HG03039 (cell line): ENCODE measurements at regions not wholly inside any gene's neighbourhood (a gene's known extent, or its start where the extent isn't known, plus 50 kb on each side); places are given as distances from the start of the nearest gene placed in this dataset.

Source experiments
- ATAC-seq: cut with Tn5 transposase; IDR thresholded peaks from one replicate; pipeline ENCODE4 v1.9.1; 2021; ENCODE audit warnings: mild to moderate bottlenecking, moderate library complexity; ENCODE audit not compliant: unreplicated experiment

DNA sequence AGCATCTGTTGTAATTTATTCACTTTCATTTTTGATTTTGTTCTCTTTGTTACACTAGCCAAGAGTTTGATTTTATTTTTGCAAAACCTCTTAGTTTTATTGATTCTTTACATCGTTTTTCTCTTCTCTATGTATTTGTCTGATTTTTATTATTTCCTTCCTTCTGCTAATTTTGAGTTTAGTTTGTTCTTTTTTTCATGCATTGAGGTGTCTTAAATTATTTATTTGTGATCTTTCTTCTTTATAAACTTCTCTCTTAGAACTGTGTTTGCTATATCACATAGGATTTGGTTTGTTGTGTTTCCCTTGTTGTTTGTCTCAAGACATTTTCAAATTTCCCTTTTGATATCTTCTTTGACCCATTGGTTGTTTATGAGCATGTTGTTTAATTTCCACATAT is 51.7 kb upstream of the NFKBIA start:
- no peak for ATAC-seq

DNA sequence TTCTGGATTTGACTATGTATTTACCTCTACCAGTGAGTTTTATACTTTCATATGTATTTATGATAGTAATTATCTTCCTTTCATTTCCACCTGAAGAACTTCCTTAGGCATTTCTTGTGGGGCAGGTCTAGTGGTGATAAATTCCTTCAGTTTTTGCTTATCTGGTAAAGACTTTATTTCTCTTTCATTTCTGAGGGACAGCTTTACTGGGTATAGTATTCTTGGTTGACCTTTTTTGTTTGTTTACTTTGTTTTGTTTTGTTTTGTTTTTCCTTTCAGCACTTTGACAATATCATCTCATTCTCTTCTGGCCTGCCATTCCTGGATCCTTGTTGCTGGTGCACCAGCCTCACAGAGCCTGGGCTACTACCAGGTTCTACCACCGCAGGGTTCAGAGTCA is 53.9 kb upstream of the NFKBIA start:
- no peak for ATAC-seq

DNA sequence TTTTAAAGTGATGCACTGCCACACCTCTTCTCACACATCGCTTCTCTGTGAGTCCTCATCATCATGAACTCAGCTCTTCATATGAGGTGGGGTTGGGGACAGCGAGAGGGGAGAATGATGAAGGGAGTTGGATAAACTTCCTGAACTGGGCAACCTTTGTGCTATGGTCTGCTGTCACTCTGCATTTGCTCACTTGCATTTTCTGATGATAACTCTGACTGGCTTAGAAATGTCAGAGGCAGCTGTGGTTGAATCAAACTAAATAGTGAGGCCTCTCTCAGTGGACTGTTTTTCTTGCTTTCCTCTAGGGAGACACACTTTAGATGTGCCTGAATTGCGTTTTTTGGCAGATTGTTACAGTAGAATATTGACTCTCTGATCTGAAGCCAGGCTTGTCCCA is 55.2 kb upstream of the NFKBIA start:
- no peak for ATAC-seq

DNA sequence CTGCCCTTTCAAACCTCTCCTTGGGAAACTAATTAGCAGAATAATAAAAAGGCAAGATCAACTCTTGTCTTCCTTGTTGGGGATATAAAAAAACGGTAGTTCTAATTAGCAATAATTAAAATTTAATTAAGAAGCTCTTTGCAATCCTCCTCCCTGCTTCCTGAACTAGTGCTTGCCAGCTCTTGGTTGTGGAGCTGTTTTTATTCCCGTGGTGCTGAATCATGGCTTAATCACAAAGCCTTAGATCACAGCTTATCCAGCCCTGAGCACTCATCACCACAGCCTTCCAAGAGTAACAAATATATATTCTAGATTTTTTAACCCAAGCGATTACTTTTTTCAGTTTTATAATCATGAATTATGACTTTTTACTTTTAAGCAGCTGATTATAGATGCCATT is 63.2 kb upstream of the INSM2 start:
- no peak for ATAC-seq

DNA sequence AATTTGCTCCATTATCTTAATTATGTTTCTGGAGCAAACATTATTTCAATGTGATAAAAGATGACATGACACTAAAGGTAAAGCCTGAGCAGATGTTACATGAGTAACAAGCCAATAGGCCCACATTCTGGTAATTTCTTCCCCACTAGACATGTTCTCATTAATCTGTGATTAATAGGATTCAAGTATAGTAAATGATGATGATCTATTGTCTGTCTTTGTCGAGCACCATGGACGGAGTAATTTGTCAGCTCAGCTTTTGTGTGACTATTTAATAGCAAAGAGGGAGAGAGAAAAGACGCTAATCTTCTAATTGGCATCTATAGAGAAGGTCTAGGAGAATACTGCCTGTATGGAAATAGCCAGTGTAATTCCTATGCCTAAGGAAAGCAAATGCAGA is 62.2 kb upstream of the INSM2 start:
- no peak for ATAC-seq

DNA sequence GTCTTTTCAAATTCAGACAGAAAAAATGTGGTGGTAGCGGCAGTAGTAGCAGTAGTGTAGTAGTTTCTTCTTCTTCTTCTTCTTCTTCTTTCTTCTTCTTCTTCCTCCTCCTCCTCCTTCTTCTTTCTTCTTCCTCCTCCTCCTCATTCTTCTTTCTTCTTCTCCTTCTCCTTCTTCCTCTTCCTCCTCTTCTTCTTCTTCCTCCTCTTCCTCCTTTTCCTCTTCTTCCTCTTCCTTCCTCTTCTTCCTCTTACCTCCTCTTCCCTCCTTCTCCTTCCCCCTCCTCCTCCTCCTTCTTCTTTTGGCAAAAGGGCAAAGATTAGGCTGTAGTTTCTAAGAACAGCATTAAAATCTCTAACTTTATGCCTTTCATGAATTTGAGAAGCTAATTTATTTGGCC is 59.6 kb upstream of the INSM2 start:
- no peak for ATAC-seq

DNA sequence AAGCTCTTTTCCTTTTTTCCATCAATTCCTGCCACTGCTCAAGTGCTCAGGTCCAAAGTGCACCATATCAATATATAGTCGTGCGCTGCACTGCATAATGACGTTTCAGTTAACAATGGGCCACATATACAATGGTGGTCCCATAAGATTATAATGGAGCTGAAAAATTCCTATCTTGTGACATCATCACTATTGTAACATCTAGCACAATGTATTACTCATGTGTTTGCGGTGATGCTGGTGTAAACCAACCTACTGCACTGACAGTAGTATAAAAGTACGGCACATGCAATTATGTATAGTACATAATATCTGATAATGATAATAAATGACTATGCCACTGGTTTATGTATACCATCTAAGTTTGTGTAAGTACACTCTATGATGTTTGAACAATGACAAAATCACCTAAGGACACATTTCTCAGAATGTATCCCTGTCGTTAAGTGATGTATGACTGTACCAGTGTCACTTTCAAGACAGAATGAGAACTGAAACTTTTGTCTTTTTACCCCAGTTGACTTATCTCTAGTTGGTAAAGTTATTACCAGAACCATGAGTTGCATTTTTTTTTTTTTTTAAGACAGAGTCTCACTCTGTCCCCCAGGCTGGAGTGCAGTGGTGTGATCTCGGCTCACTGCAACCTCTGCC is 53.7 kb upstream of the INSM2 start:
- ATAC-seq, result peak; percentile 83

DNA sequence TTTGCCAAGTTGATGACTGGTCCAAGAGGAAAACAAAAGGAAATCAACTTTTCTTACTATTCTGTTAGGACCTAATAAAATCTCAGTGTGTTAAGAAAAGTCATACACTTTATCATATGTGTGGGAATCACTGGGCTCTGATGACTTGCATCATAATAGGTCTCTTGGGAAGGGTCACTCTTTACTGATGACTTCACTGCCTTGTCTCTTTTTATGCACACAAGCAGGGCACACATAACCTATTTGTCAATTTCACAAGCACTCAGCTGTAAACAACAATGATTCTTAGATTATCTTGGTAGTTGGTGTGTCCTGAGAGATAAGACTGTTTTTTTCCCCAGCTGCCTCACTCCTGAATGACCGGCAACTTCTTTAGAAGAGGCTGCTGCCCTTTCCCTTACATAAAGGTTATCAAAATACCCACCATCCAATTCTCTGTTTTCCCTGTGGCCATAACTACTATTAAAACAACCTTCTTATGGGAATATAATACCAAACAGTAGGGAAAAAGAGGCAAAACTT is 50.9 kb upstream of the INSM2 start:
- ATAC-seq, result no peak
